NOMO-1 treated with dmso at 0.1 percent for 144 hours (cell line): ENCODE measurements at regions not wholly inside any gene's neighbourhood (a gene's known extent, or its start where the extent isn't known, plus 50 kb on each side); places are given as distances from the start of the nearest gene placed in this dataset.

Source experiments
- DNase-seq: peaks from one replicate; lab custom pipeline; 2025; ENCODE audit not compliant: unreplicated experiment; lab: John Stamatoyannopoulos, UW

DNA sequence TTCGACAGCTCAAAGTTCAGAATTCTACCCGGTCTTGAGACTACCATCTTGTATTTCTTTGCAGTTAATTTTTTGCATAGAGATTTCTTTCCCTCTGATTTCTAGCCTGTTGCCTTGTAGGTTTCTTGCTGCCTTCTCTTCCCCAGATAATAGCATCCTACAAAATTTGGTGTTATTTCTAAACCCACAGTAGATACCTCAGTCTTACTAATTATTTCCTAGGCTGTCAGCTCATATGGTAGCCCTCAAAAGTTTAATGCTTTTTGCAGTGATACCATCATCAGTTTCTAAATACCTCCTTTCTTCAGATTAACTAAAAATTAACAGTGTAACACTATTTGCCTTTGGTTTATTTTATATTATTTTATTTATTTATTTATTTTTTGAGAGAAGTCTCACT, 61.9 kb upstream of the TMPO start:
- DNase-seq = no peak

DNA sequence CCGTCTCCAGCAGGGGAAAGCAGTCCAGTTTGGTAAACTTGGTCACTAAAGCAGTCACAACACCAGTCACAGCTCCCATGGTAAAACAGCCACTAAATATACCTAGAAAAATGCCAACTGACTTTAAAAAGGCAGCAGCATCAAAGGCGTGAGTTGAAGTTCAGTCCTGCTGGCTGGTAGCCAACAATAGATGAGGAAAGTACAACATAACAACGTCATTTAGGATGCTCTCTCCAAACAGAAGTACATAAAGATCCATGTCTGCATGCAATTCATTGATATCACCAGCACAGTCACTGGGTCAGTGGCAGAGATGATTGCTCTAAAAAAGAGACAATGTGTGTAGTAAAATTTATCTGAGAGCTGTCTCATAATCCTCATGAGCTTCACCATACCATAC, 59.3 kb upstream of the TMPO start:
- DNase-seq = no peak

DNA sequence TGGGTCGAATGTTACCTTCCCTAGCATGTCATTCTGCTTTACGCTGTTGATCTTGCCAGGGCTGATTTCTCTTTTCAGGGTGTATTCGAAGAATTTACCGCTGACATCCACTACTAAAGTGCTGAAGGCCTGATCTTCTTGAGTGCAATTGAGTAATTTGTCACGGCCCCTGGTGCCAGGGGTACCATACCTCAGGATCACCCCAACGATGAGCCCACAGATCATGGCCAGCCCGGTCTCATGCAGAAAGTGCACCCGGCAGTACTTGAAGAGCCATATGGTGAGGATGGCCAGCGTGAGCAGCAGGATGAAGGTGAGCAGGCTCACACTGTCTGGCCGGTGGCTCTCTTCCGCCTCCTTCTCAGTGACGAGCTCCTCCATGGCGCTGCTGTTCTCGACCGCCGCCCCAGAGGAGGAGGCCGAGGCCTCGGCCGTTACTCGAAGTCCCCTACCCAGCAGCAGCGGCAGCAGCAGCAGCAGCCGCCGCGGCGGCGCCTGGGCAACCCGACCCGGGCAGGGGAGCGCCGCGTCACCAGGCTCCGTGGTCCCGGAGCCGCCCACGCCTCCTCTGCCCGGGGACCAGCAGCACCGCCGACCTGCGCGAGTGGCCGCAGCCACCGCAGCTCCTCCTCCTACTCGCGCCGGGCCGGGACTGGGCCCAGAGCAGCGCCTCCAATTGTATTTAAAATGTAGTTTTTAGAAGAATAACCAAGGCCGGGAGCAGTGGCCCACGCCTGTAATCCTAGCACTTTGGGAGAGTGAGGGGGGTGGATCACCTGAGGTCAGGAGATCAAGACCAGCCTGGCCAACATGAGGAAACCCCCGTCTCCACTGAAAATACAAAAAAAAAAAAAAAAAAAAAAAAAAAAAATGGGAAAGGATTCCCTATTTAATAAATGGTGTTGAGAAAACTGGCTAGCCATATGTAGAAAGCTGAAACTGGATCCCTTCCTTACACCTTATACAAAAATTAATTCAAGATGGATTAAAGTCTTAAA, 58.5 kb upstream of the TMPO start:
- peak; percentile 17 for DNase-seq

DNA sequence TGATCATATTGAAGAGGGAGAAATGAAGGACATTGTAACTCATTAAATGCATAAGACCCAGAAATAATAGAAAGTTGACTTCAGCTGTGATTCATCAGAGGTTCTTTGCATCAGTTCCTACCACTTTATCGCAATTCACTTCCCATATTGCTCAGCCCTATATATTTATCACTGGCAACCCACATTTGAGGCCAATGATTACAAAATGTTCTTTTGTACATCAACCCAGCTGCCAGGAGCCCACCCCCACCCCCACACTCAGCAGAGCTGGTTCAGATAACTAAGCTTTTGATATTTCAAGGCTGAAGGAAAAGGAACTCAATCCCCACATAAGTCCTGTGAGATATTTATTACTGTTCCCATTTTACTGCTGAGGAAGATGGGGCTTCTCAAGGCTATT, 51.2 kb upstream of the TMPO start:
- DNase-seq = peak; percentile 86

DNA sequence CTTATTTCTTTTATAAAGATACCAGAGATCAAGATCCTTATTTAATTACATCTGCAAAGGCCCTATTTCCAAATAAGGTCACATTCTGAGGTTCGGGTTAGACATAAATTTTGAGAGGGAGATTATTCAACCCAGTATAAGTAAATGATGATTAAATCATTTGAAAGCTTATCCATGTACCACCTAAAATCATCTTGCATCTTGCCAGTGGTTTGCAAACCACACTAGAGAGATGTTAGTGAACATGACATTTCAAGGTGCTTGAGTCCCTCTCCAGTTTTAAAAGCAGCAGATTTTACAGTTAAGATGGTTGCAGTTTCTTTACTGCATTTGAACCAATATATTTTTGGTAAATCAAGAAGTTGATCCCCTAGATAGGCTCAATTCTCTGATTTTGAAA, 49.9 kb upstream of the TMPO start:
- no peak for DNase-seq
